ENCODE measurements at regions not wholly inside any gene's neighbourhood (a gene's known extent, or its start where the extent isn't known, plus 50 kb on each side); places are given as distances from the start of the nearest gene placed in this dataset.

DNA sequence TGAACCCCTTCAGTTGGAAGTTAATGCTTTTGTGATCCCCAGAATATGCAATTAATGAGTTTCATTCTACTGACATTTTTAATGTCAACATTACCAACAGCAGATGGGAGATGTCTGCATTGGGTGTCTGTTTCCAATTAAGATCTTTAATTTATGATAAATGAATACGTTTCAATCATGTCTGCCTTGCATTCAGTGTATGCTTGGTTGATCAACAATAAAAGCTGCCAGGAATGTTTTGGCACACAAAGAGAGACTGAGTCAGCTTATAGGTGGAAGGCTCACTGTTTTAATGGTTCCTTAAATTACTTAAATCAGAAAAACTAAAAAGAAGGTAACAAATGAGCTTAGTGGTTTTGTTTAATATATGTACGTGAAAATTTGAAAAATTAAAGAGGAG lies 359.9 kb upstream of the CNKSR2 start:
- TF ChIP-seq, protein P1, sequence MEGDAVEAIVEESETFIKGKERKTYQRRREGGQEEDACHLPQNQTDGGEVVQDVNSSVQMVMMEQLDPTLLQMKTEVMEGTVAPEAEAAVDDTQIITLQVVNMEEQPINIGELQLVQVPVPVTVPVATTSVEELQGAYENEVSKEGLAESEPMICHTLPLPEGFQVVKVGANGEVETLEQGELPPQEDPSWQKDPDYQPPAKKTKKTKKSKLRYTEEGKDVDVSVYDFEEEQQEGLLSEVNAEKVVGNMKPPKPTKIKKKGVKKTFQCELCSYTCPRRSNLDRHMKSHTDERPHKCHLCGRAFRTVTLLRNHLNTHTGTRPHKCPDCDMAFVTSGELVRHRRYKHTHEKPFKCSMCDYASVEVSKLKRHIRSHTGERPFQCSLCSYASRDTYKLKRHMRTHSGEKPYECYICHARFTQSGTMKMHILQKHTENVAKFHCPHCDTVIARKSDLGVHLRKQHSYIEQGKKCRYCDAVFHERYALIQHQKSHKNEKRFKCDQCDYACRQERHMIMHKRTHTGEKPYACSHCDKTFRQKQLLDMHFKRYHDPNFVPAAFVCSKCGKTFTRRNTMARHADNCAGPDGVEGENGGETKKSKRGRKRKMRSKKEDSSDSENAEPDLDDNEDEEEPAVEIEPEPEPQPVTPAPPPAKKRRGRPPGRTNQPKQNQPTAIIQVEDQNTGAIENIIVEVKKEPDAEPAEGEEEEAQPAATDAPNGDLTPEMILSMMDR (IDR thresholded peaks at IDR 0.05; ENCODE audit: low read depth, low read length), result no peak
- no peak for TF ChIP-seq EZH2phosphoT487 (IDR thresholded peaks at IDR 0.05; ENCODE audit: low read depth)
